GM12875 (cell line): ENCODE measurements at regions not wholly inside any gene's neighbourhood (a gene's known extent, or its start where the extent isn't known, plus 50 kb on each side); places are given as distances from the start of the nearest gene placed in this dataset.

ENCODE experiments used
- H3K4me3 ChIP-seq: one replicate; pipeline ENCODE4 v1.5.1; 2011; ENCODE audit warnings: low read depth, low read length, control low read depth
- TF ChIP-seq, protein P1 (sequence below): IDR thresholded peaks from 2 replicates; pipeline ENCODE4 v1.5.1; 2011; ENCODE audit warnings: low read depth, mild to moderate bottlenecking, control low read depth, inconsistent platforms, low read length, moderate library complexity, borderline replicate concordance; ENCODE audit not compliant: insufficient read depth

DNA sequence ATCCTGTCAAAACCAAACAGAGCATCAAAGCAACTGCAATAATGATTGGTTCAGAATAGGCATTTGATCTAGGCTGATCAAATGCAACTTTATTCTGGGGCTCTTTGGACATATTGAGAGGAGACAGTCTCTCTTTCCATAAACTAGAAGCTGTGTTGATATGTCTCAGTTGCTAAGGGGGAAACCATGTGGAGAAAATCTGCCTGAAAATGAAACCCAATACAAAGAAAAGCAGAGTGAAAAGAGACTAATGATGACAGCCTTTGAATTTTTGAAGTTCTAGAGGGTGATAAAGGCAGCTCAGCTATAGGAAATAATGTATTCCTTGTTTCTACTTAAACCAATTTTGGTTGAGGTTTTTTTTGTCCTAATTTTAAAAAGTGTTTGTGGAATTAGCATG, 941.8 kb upstream of the POT1 start:
- TF ChIP-seq, protein P1, sequence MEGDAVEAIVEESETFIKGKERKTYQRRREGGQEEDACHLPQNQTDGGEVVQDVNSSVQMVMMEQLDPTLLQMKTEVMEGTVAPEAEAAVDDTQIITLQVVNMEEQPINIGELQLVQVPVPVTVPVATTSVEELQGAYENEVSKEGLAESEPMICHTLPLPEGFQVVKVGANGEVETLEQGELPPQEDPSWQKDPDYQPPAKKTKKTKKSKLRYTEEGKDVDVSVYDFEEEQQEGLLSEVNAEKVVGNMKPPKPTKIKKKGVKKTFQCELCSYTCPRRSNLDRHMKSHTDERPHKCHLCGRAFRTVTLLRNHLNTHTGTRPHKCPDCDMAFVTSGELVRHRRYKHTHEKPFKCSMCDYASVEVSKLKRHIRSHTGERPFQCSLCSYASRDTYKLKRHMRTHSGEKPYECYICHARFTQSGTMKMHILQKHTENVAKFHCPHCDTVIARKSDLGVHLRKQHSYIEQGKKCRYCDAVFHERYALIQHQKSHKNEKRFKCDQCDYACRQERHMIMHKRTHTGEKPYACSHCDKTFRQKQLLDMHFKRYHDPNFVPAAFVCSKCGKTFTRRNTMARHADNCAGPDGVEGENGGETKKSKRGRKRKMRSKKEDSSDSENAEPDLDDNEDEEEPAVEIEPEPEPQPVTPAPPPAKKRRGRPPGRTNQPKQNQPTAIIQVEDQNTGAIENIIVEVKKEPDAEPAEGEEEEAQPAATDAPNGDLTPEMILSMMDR: no peak
- no peak overlapping the region for H3K4me3 ChIP-seq

DNA sequence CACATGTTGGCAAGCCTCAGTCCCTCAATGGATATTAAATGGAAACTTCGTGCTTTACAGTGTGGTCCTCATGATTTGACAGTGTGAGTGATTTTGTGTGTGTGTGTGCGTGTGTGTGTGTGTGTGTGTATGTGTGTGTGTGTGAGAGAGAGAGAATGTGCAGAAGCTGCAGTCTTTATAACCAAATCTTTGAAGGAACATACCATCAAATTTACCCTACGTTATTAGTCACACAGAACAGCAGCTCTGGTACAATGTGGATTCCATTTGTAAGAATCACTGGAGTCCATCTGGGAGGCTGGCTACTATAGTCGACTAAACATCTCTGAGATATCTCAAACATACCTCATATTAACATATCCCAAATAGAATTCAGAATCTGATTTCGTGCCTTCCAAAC, 928.0 kb upstream of the POT1 start:
- H3K4me3 ChIP-seq: no peak overlapping the region
- TF ChIP-seq, protein P1: no peak

DNA sequence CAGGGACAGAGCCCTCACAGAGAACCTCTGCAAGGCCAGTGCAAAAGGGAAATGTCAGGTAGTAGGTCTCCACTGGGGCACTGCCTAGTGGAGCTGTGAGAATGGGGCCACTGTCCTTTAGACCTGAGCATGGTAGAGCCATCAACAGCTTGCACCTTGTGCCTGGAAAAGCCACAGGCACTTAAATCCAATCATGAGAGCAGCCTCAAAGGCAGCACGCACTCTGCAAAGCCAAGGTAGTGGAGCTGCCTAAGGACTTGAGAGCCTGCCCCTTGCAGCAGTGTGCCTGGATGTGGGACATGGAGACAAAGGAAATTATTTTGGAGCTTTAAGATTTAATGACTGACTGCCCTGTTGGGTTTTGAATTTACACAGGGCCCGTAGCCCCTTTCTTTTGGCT, 918.5 kb upstream of the POT1 start:
- TF ChIP-seq, protein P1: no peak
- no peak overlapping the region for H3K4me3 ChIP-seq

DNA sequence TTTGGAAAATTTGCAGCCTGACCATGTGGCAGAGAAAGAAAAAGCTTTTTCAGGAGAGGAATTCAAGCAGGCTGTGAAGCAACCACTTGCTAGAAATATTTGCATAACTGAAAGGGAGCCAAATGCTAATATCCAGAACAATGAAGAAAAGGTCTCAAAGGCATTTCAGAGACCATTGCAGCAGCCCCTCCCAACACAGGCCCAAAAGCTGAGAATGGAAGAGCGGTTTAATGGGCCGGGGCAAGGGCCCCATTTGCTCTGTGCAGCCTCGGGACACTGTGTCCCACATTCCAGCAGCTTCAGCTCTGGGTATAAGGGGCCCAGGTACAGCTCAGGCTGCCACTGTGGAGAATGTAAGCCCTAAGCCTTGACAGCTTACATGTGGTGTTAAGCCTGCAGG, 918.1 kb upstream of the POT1 start:
- no peak overlapping the region for H3K4me3 ChIP-seq
- TF ChIP-seq, protein P1: no peak

DNA sequence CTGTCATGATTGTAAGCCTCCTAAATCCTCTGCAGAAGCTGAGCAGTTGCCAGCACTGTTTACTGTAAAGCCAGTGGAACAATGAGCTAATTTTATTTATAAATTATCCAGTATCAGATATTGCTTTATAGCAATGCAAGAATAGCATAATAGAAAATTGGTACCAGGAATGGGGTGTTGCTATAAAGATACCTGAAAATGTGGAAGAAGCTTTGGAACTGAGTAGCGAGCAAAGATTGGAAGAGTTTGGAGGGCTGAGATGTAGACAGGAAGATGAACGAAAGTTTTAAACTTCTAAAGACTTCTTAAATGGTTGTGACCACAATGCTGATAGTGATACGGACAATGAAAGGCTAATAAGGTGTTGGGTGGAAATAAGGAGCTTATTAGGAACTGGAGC, 917.4 kb upstream of the POT1 start:
- H3K4me3 ChIP-seq: no peak overlapping the region

DNA sequence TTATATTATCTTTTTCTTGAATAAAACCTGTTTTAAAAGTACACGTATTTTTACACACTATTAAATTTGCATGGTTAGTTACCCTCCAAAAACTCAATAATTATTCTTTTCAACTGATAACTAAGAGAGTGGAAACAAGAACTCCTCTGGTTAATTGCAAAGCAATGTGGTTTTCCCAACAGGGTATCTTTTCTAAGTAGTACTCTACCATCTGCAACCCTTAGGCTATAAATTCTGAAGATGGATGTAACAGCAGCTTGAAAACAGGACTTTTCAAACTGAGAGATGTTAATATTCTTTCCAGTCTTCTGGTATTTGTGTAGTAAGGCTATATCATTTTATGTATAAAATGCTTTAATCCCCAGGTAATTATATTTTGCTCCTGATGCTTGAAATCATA, 916.1 kb upstream of the POT1 start:
- TF ChIP-seq, protein P1: no peak
- H3K4me3 ChIP-seq: no peak overlapping the region

More for the DNA sequence above, 917.4 kb upstream of the POT1 start:
- TF ChIP-seq, protein P1: no peak

DNA sequence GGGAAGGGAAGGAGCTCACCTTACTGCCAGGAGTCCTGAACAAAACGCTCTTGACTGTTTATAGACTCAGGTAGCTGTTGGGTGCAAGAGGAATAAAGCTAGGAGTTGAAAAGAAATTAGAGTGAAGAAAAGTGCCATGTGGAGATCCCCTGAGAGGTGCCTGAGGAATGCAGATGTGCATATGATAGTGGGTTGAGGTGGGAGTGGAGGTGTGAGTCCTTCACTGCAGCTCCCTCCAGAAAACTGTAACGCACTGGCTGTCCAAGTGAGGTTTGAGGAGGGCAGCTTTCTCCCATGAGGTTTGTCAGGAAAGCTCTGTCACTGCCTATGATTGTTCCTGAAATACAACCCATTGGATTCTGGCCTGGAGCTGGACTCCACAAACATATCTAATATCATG, 904.8 kb upstream of the POT1 start:
- no peak overlapping the region for H3K4me3 ChIP-seq
- TF ChIP-seq, protein P1: no peak
